ENCODE measurements at regions not wholly inside any gene's neighbourhood (a gene's known extent, or its start where the extent isn't known, plus 50 kb on each side); places are given as distances from the start of the nearest gene placed in this dataset.

DNA sequence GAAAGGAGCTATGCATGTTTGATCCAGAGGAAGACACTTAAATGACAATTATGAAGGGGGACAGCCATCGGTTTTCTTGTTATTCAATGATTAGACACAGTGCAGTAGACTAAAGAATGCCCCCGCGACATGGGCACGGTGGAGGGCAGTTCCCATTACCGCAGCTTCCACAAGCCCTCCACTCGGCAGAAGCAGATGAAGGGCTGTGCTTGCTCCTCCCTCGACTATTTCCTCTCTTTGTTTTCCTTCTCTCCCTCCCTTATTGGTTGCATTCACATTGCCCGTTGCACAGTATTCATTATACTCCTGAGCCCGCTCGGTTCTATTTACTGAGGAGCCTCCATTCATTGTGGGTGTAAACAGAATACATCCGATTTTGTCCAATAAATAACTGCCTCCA lies 138.8 kb upstream of the RASSF8 start:
- Histone ChIP-seq H3K27me3 (replicated peaks; ENCODE audit: control insufficient read depth, insufficient read depth, low read length) (no peaks in the 10 kb centered on the region), H3K36me3 (ENCODE audit: control insufficient read depth, insufficient read depth, low read length) (no peaks in the 10 kb centered on the region), H3K4me1 (no peaks in the 10 kb centered on the region), H3K9me3 (peaks cover 4% of the 10 kb centered on the region; the same call in 1 of the 2 replicates), H3K4me3 (ENCODE audit: low read depth, low read length) (no peak overlapping the region)
- no TSS peak for BruUV-seq (replicated peaks)
- intact Hi-C loops (cut with micrococcal nuclease; ENCODE audit: unreplicated experiment): loop anchor here (5.0 kb wide), 1 partner anchor 142 kb away; no protein-coding TSS in a partner anchor
- CTCF ChIA-PET: no interaction called here
- H3K9me3 Mint-ChIP-seq (ENCODE audit: unreplicated experiment): peaks cover 16% of the 10 kb centered on the region
- POLR2A ChIA-PET: no interaction called here
- DNase-seq: no peak
- H3K4me3 Mint-ChIP-seq (ENCODE audit: unreplicated experiment): no peak overlapping the region
- H3K4me1 Mint-ChIP-seq (ENCODE audit: low read depth, unreplicated experiment): no peaks in the 10 kb centered on the region
- no peaks in the 10 kb centered on the region for H3K36me3 Mint-ChIP-seq (ENCODE audit: insufficient read depth, unreplicated experiment)
- no peak overlapping the region for H3K27ac Mint-ChIP-seq (ENCODE audit: unreplicated experiment)
- no peaks in the 10 kb centered on the region for H3K27me3 Mint-ChIP-seq (ENCODE audit: insufficient read depth, unreplicated experiment)
- TF ChIP-seq, protein P1, sequence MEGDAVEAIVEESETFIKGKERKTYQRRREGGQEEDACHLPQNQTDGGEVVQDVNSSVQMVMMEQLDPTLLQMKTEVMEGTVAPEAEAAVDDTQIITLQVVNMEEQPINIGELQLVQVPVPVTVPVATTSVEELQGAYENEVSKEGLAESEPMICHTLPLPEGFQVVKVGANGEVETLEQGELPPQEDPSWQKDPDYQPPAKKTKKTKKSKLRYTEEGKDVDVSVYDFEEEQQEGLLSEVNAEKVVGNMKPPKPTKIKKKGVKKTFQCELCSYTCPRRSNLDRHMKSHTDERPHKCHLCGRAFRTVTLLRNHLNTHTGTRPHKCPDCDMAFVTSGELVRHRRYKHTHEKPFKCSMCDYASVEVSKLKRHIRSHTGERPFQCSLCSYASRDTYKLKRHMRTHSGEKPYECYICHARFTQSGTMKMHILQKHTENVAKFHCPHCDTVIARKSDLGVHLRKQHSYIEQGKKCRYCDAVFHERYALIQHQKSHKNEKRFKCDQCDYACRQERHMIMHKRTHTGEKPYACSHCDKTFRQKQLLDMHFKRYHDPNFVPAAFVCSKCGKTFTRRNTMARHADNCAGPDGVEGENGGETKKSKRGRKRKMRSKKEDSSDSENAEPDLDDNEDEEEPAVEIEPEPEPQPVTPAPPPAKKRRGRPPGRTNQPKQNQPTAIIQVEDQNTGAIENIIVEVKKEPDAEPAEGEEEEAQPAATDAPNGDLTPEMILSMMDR (IDR thresholded peaks at IDR 0.05; ENCODE audit: insufficient read depth in 1 of 2, low read depth in 1 of 2, low read length in 1 of 2, severe bottlenecking in 1 of 2, unreplicated experiment in 1 of 2): no peak

DNA sequence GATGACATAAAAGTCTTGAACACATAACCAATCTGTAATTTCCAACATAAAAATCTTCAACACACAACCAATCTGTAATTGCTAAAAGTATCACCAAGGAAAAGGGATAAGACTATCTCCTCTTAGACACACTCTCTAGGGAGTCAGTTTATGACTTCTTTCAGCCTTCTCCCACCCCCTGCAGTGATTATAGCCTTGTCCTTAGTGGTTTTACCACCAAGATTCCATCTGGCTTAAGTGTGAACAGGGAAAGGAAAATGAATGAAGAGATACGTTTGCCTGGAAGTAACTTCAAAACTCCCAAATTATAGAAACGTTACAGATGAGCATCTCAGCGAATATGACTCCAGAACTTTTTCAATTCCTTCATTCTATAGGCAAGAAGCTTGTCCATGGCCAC lies 136.2 kb upstream of the RASSF8 start:
- CTCF ChIA-PET: no interaction called here
- no TSS peak for BruUV-seq (replicated peaks)
- no peaks in the 10 kb centered on the region for H3K36me3 ChIP-seq (ENCODE audit: control insufficient read depth, insufficient read depth, low read length)
- DNase-seq: no peak
- intact Hi-C loops (cut with micrococcal nuclease; ENCODE audit: unreplicated experiment): loop anchor here (5.0 kb wide), 1 partner anchor 145 kb away; no protein-coding TSS in a partner anchor
- Mint-ChIP-seq H3K4me3 (ENCODE audit: unreplicated experiment) (no peak overlapping the region), H3K4me1 (ENCODE audit: low read depth, unreplicated experiment) (peaks cover under 1% of the 10 kb centered on the region), H3K9me3 (ENCODE audit: unreplicated experiment) (peaks cover 4% of the 10 kb centered on the region), H3K36me3 (ENCODE audit: insufficient read depth, unreplicated experiment) (no peaks in the 10 kb centered on the region), H3K27ac (ENCODE audit: unreplicated experiment) (no peak overlapping the region), H3K27me3 (ENCODE audit: insufficient read depth, unreplicated experiment) (no peaks in the 10 kb centered on the region)
- TF ChIP-seq, protein P1 (IDR thresholded peaks at IDR 0.05; ENCODE audit: insufficient read depth in 1 of 2, low read depth in 1 of 2, low read length in 1 of 2, severe bottlenecking in 1 of 2, unreplicated experiment in 1 of 2): no peak
- H3K9me3 ChIP-seq: peaks cover 4% of the 10 kb centered on the region; the same call in 1 of the 2 replicates
- H3K4me1 ChIP-seq: no peaks in the 10 kb centered on the region
- H3K27me3 ChIP-seq (replicated peaks; ENCODE audit: control insufficient read depth, insufficient read depth, low read length): no peaks in the 10 kb centered on the region
- POLR2A ChIA-PET: no interaction called here
- H3K4me3 ChIP-seq (ENCODE audit: low read depth, low read length): no peak overlapping the region

DNA sequence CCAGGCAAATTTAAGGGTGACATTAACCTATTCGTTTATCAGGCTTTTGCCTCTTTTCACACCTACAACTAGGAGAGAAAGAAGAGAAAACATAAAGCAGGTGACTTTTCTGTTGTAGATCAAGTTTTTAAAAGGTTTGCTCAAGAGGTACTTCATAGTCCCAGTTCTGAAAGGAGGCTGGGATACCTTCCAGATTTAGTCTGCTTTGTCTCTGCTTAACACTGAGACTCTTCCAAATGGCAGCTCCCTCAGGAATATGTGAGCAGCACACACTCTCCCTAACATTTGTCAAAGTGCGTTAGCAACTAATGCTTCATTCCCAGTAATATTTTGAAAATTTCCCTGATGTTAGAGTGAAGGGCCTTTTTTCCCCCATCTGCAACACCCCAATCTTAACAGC lies 133.7 kb upstream of the RASSF8 start:
- POLR2A ChIA-PET: no interaction called here
- Histone ChIP-seq H3K27me3 (replicated peaks; ENCODE audit: control insufficient read depth, insufficient read depth, low read length) (no peaks in the 10 kb centered on the region), H3K4me1 (peaks cover 8% of the 10 kb centered on the region), H3K36me3 (ENCODE audit: control insufficient read depth, insufficient read depth, low read length) (no peaks in the 10 kb centered on the region), H3K4me3 (ENCODE audit: low read depth, low read length) (no peak overlapping the region), H3K9me3 (no peaks in the 10 kb centered on the region)
- BruUV-seq (replicated peaks): no TSS peak
- intact Hi-C loops (cut with micrococcal nuclease; ENCODE audit: unreplicated experiment): loop anchor here (5.0 kb wide), 1 partner anchor 147 kb away; no protein-coding TSS in a partner anchor
- Mint-ChIP-seq H3K9me3 (ENCODE audit: unreplicated experiment) (no peaks in the 10 kb centered on the region), H3K4me1 (ENCODE audit: low read depth, unreplicated experiment) (peaks cover 13% of the 10 kb centered on the region), H3K27me3 (ENCODE audit: insufficient read depth, unreplicated experiment) (no peaks in the 10 kb centered on the region), H3K27ac (ENCODE audit: unreplicated experiment) (no peak overlapping the region), H3K4me3 (ENCODE audit: unreplicated experiment) (no peak overlapping the region), H3K36me3 (ENCODE audit: insufficient read depth, unreplicated experiment) (no peaks in the 10 kb centered on the region)
- no peak for DNase-seq
- TF ChIP-seq, protein P1 (IDR thresholded peaks at IDR 0.05; ENCODE audit: insufficient read depth in 1 of 2, low read depth in 1 of 2, low read length in 1 of 2, severe bottlenecking in 1 of 2, unreplicated experiment in 1 of 2): no peak
- CTCF ChIA-PET: no interaction called here
